ENCODE measurements at regions not wholly inside any gene's neighbourhood (a gene's known extent, or its start where the extent isn't known, plus 50 kb on each side); places are given as distances from the start of the nearest gene placed in this dataset.

GRCh38 chr20:23136893-23137745, 51.0 kb upstream of the CD93 start:
- DNase-seq, result no peak

- DNase-seq, result no peak
Observed at GRCh38 chr20:23135449-23136420, 49.6 kb upstream of the CD93 start.

Data from muscle of arm (tissue), 1 donor.